K562 (cell line): ENCODE measurements at regions not wholly inside any gene's neighbourhood (a gene's known extent, or its start where the extent isn't known, plus 50 kb on each side); places are given as distances from the start of the nearest gene placed in this dataset.

Source experiments
- ATAC-seq: fragments of 200-7000 bp; cut with Tn5 transposase; 3 replicates; pipeline ENCODE4 v1.9.1; 2020; ENCODE audit warnings: moderate library complexity
- BruUV-seq: library from RNA; stranded (reverse); fragments of 400-500 nt; replicated peaks from 2 replicates; lab custom pipeline; 2021; lab: Mats Ljungman, UMichigan
- CTCF ChIA-PET: fragments of 300-600 bp; formaldehyde crosslinking; extraction: SDS; loops from one replicate; lab custom pipeline; 2021; ENCODE audit warnings: low intra/inter-chr PET ratio; lab: Yijun Ruan, JAX
- POLR2A ChIA-PET: fragments of 300-600, 350-650 bp; sonication (Branson Sonifier 250); formaldehyde crosslinking; extraction: SDS; loops from one replicate; lab custom pipeline; 2021; ENCODE audit warnings: antibody characterized with exemption, inconsistent platforms; lab: Yijun Ruan, JAX
- DNase-seq, 4 experiments: peaks; one replicate each; pipeline versions ENCODE4 v3.0.0 to v3.0.0-alpha.2; 2011 to 2018; ENCODE audit warnings: low spot score in 3 of 4, mixed read lengths in 3 of 4; ENCODE audit errors: extremely low read depth in 1 of 4
- FAIRE-seq: peaks from 2 replicates; lab custom pipeline; 2011; peaks lifted over from hg19 to GRCh38; lab: Jason Lieb, UNC
- H2AFZ ChIP-seq: 2 replicates; pipeline ENCODE4 v1.6.0; 2011; ENCODE audit warnings: low read depth, low read length, control low read depth, inconsistent platforms
- H3K27ac ChIP-seq: fragments of 200-600 bp; 3 replicates; pipeline ENCODE4 v1.8.0; 2011; ENCODE audit warnings: low read depth, mild to moderate bottlenecking, control low read depth, inconsistent platforms, low read length, moderate library complexity, mixed read lengths; ENCODE audit errors: extremely low read depth
- H3K27me3 ChIP-seq, 2 experiments: fragments of 300-600 bp in 1 of 2; 2 replicates in 1 of 2; 3 replicates in 1 of 2; pipeline versions ENCODE4 v1.6.0 to v1.8.0; 2011; ENCODE audit warnings: inconsistent platforms in 2 of 2, low read length in 2 of 2, mild to moderate bottlenecking in 1 of 2, mixed read lengths in 1 of 2, moderate library complexity in 1 of 2; ENCODE audit not compliant: control insufficient read depth in 2 of 2, insufficient read depth in 2 of 2
- H3K36me3 ChIP-seq: fragments of 300-600 bp; 3 replicates; pipeline ENCODE4 v1.8.0; 2011; ENCODE audit warnings: mild to moderate bottlenecking, low read length, inconsistent platforms; ENCODE audit not compliant: control insufficient read depth, insufficient read depth
- H3K4me1 ChIP-seq, 2 experiments: fragments of 200-600 bp in 1 of 2; replicated peaks in 1 of 2; 2 replicates in 1 of 2; 3 replicates in 1 of 2; pipeline versions ENCODE4 v1.5.1 to v1.8.0; 2011; ENCODE audit warnings: inconsistent platforms in 2 of 2, low read length in 2 of 2, mild to moderate bottlenecking in 1 of 2, mixed read lengths in 1 of 2, moderate library complexity in 1 of 2; ENCODE audit not compliant: control insufficient read depth in 2 of 2, insufficient read depth in 2 of 2
- H3K4me2 ChIP-seq: 2 replicates; pipeline ENCODE4 v1.6.1; 2011; ENCODE audit warnings: low read length, control low read depth, inconsistent platforms, mixed read lengths; ENCODE audit not compliant: insufficient read depth
- H3K4me3 ChIP-seq: fragments of 200-600 bp; sonication (generic), shearing (Covaris generic); 2 replicates; pipeline ENCODE4 v1.5.1; 2016; ENCODE audit warnings: control low read depth, inconsistent platforms
- H3K79me2 ChIP-seq: fragments of 200-600 bp; 3 replicates; pipeline ENCODE4 v1.8.0; 2011; ENCODE audit warnings: low read length, inconsistent platforms; ENCODE audit not compliant: control insufficient read depth, insufficient read depth
- H3K9ac ChIP-seq, 2 experiments: 2 replicates each; pipeline versions ENCODE4 v1.6.0 to v1.6.1; 2011; ENCODE audit warnings: low read depth in 2 of 2, low read length in 2 of 2, control low read depth in 1 of 2, inconsistent platforms in 1 of 2, mild to moderate bottlenecking in 1 of 2, mixed read lengths in 1 of 2; ENCODE audit not compliant: insufficient read depth in 1 of 2
- H3K9me1 ChIP-seq: one replicate; pipeline ENCODE4 v1.6.0; 2011; ENCODE audit warnings: inconsistent platforms, mild to moderate bottlenecking, low read length, moderate library complexity; ENCODE audit not compliant: control insufficient read depth, insufficient read depth
- H3K9me3 ChIP-seq: replicated peaks from 2 replicates; pipeline ENCODE4 v1.5.1; 2011; ENCODE audit warnings: low read depth, low read length, inconsistent platforms; ENCODE audit not compliant: control insufficient read depth, insufficient read depth
- H4K20me1 ChIP-seq: replicated peaks from 2 replicates; pipeline ENCODE4 v1.6.1; 2011; ENCODE audit warnings: low read length, inconsistent platforms, mixed read lengths; ENCODE audit not compliant: control insufficient read depth, insufficient read depth
- ADNP ChIP-seq: fragments of 200-800 bp; sonication (Bioruptor generic); IDR thresholded peaks from 2 replicates; pipeline ENCODE4 v1.6.1; 2016; ENCODE audit warnings: missing genetic modification characterization, missing compliant biosample characterization
- ARID2 ChIP-seq: fragments of 450-650 bp; IDR thresholded peaks from 2 replicates; pipeline ENCODE4 v1.6.1; 2017; ENCODE audit warnings: antibody characterized with exemption, mild to moderate bottlenecking
- FOXJ3 ChIP-seq: sonication (generic); formaldehyde crosslinking; IDR thresholded peaks from 2 replicates; pipeline ENCODE4 v1.4.0; 2020; ENCODE audit warnings: mild to moderate bottlenecking, missing genetic modification reagents
- GABPA ChIP-seq: fragments of 200-800 bp; sonication (Bioruptor generic); conservative IDR thresholded peaks from 2 replicates; pipeline ENCODE4 v1.6.1; 2016; ENCODE audit warnings: low read depth, missing genetic modification characterization, missing compliant biosample characterization
- PRMT5 ChIP-seq: sonication (generic); formaldehyde crosslinking; IDR thresholded peaks from 2 replicates; pipeline ENCODE4 v1.5.0; 2020; ENCODE audit warnings: missing genetic modification reagents
- WHSC1 ChIP-seq: IDR thresholded peaks from one replicate; pipeline ENCODE4 v1.6.1; 2012; ENCODE audit warnings: low read length, control low read depth, inconsistent platforms
- XRCC3 ChIP-seq: fragments of 450-650 bp; IDR thresholded peaks from 2 replicates; pipeline ENCODE4 v1.6.1; 2017; ENCODE audit warnings: mild to moderate bottlenecking, moderate library complexity
- WGBS: fragments of 100-300 bp; shearing (Covaris generic); methylation state at CpG from one replicate; pipeline ENCODE4 v1.1.6; 2016; ENCODE audit warnings: low coverage, mixed read lengths; ENCODE audit not compliant: insufficient coverage; ENCODE audit errors: missing lambda C conversion rate; 5-methylcytosine and 5-hydroxymethylcytosine counted together
- in situ Hi-C: fragments of 300-500 bp; cut with MboI; formaldehyde crosslinking; loops from 4 replicates; pipeline ENCODE4 v1.15.0; 2018; ENCODE audit warnings: inconsistent platforms, mixed read lengths
- intact Hi-C: fragments of 100-400 bp; cut with micrococcal nuclease; formaldehyde crosslinking; loops from 2 replicates; pipeline ENCODE4 v1.14.2; 2022
- TF ChIP-seq, protein P1 (sequence below): fragments of 450-650 bp; formaldehyde crosslinking; IDR thresholded peaks from 2 replicates; pipeline ENCODE4 v1.4.0; 2020; ENCODE audit warnings: mild to moderate bottlenecking, moderate library complexity

DNA sequence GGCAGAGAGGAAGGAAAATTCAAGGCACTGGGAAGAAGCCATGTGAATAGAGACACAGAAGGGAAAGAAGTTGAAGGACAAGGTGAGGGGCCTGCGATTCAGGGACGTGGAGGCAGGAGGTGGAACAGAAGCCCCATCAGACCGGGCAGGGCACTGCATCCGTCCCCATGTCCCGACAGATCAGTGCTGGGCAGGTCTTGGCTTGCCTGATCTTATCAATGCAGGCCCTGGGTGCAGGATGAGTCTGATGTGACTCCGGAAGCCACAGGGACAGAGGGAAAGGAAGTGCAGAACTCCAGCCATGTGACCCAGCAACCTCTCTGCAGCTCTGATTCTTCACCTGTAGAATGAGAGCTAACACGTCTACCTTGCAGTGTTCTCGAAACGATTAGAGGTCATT is 136.2 kb upstream of the CTBP2 start:
- no peaks in the 10 kb centered on the region for H3K79me2 ChIP-seq
- in situ Hi-C loops (no loop called here), intact Hi-C loops (no loop called here)
- ChIA-PET CTCF (no interaction called here), POLR2A (no interaction called here)
- no peak for FAIRE-seq
- H2AFZ ChIP-seq, result no peak overlapping the region
- no peak overlapping the region for H3K4me3 ChIP-seq
- no peak overlapping the region for H3K27ac ChIP-seq
- no peaks in the 10 kb centered on the region for H3K36me3 ChIP-seq
- 3% methylated on average over 8 of the region's 9 CpGs for WGBS
- no peaks in the 10 kb centered on the region for H4K20me1 ChIP-seq
- no peaks in the 10 kb centered on the region for H3K9me3 ChIP-seq
- no peak overlapping the region for H3K9ac ChIP-seq
- DNase-seq, result no peak
- H3K4me1 ChIP-seq, result no peaks in the 10 kb centered on the region; a peak in 1 of 5 replicates
- peaks cover 0 to 13% of the 10 kb centered on the region in 2 experiments; a peak in 2 of 5 replicates for H3K27me3 ChIP-seq
- no peak overlapping the region for H3K4me2 ChIP-seq
- no TSS peak for BruUV-seq
- H3K9me1 ChIP-seq, result no peaks in the 10 kb centered on the region
- TF ChIP-seq FOXJ3 (CRISPR knock-in tag), result no peak
- TF ChIP-seq GABPA (tag), result 0 out of 2 replicates have a peak, but pooled peaks have one; percentile 40
- ATAC-seq, result no peak

DNA sequence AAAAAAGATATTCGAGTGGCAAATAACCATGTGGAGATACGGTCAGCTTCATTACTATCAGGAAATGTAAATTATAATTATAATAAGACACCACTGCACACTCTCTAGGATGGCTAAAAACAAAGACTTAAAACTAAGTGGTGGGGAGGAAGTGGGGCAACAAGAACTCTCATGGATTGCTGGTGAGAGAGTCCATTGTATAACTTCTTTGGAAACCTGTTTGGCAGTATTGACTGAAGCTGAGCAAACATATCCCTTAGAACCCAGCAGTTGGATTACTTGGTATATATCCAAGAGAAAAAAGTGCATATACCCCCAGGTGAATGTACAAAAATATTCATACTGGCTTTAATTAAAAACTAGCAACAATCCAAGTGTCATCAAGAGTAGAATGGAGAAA is 133.7 kb upstream of the CTBP2 start:
- Histone ChIP-seq H3K4me2 (no peak overlapping the region), H3K4me1 (no peaks in the 10 kb centered on the region; a peak in 1 of 5 replicates), H3K9me1 (no peaks in the 10 kb centered on the region), H4K20me1 (no peaks in the 10 kb centered on the region), H3K27ac (no peak overlapping the region), H2AFZ (no peak overlapping the region), H3K79me2 (no peaks in the 10 kb centered on the region), H3K27me3 (no peaks in the 10 kb centered on the region; a peak in 1 of 5 replicates), H3K9ac (no peak overlapping the region), H3K9me3 (no peaks in the 10 kb centered on the region), H3K4me3 (no peak overlapping the region), H3K36me3 (no peaks in the 10 kb centered on the region)
- intact Hi-C loops (no loop called here), in situ Hi-C loops (no loop called here)
- DNase-seq, result no peak
- no peak for FAIRE-seq
- WGBS, result 0% methylated on average over 2 of the region's 2 CpGs
- ATAC-seq, result no peak
- TF ChIP-seq WHSC1, result no peak
- TF ChIP-seq XRCC3, result no peak
- TF ChIP-seq ARID2, result no peak
- no peak for TF ChIP-seq ADNP (tag)
- TF ChIP-seq, protein P1, sequence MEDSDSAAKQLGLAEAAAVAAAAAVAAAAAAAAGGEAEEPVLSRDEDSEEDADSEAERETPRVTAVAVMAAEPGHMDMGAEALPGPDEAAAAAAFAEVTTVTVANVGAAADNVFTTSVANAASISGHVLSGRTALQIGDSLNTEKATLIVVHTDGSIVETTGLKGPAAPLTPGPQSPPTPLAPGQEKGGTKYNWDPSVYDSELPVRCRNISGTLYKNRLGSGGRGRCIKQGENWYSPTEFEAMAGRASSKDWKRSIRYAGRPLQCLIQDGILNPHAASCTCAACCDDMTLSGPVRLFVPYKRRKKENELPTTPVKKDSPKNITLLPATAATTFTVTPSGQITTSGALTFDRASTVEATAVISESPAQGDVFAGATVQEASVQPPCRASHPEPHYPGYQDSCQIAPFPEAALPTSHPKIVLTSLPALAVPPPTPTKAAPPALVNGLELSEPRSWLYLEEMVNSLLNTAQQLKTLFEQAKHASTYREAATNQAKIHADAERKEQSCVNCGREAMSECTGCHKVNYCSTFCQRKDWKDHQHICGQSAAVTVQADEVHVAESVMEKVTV (CRISPR knock-in tag), result no peak
- TF ChIP-seq PRMT5, result no peak
- CTCF ChIA-PET, result no interaction called here
- POLR2A ChIA-PET, result no interaction called here
- no TSS peak for BruUV-seq
